ENCODE measurements at regions not wholly inside any gene's neighbourhood (a gene's known extent, or its start where the extent isn't known, plus 50 kb on each side); places are given as distances from the start of the nearest gene placed in this dataset.

- Mint-ChIP-seq H3K4me1 (no peaks in the 10 kb centered on the region), H3K27me3 (peaks cover 0 to 7% (median 0%) of the 10 kb centered on the region in 5 donors), H3K4me3 (no peak overlapping the region), H3K27ac (no peak overlapping the region), H3K9me3 (peaks cover 0 to 17% (median 0%) of the 10 kb centered on the region in 11 donors), H3K36me3 (no peaks in the 10 kb centered on the region)
- no peaks in the 10 kb centered on the region for H3K4me1 ChIP-seq (ENCODE audit: control insufficient read depth in 2 of 2, insufficient read depth in 2 of 2, low read length in 2 of 2)
- no peak for ATAC-seq
- H3K27me3 ChIP-seq (ENCODE audit: control insufficient read depth in 2 of 2, insufficient read depth in 2 of 2, low read length in 2 of 2) = no peaks in the 10 kb centered on the region
- no peaks in the 10 kb centered on the region for H3K36me3 ChIP-seq (ENCODE audit: control insufficient read depth in 2 of 3, insufficient read depth in 3 of 3, low read length in 3 of 3)
- POLR2A ChIA-PET = no interaction called here
- no peak overlapping the region for H3K27ac ChIP-seq (ENCODE audit: low read depth, low read length)
- DNase-seq = no peak
- no peaks in the 10 kb centered on the region for H3K9me3 ChIP-seq (ENCODE audit: control insufficient read depth in 2 of 3, low read length in 3 of 3)
- intact Hi-C loops (cut with micrococcal nuclease) = no loop called here
- CTCF ChIA-PET = no interaction called here
- no peak overlapping the region for H3K4me3 ChIP-seq (ENCODE audit: low read length)
Measured at GRCh38 chr9:118527261-118527660, 823.1 kb downstream of the TLR4 start.

DNA sequence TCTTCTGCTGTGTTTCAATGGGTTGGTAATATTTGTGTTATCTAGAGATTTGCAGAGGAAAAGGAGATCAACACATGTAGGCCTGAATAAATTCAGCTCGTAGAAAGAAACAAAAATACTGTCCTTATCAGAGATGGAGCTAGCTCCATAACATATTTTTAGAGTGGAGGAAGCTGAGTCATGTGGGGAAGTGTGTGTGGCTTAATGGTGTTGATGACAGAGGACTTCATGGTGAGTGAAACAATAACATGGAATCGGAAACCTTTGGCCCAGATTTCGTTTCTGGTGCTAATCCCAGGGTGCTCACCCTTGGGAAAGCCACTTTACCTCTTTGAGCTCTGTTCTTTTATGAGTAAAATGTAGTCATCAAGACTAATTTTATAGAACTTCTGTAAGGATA is 825.0 kb downstream of the TLR4 start:
- DNase-seq (no peak), ATAC-seq (no peak)
- H3K27ac ChIP-seq (ENCODE audit: low read depth, low read length) = no peak overlapping the region
- no peaks in the 10 kb centered on the region for H3K4me1 ChIP-seq (ENCODE audit: control insufficient read depth in 2 of 2, insufficient read depth in 2 of 2, low read length in 2 of 2)
- intact Hi-C loops (cut with micrococcal nuclease) = no loop called here
- no peak overlapping the region for H3K4me3 ChIP-seq (ENCODE audit: low read length)
- no peaks in the 10 kb centered on the region for H3K9me3 ChIP-seq (ENCODE audit: control insufficient read depth in 2 of 3, low read length in 3 of 3)
- Mint-ChIP-seq H3K27me3 (no peaks in the 10 kb centered on the region), H3K36me3 (peaks cover 0 to 2% (median 0%) of the 10 kb centered on the region in 5 donors), H3K4me1 (no peaks in the 10 kb centered on the region), H3K9me3 (peaks cover 0 to 10% (median 0%) of the 10 kb centered on the region in 11 donors), H3K27ac (no peak overlapping the region), H3K4me3 (no peak overlapping the region)
- ChIA-PET POLR2A (no interaction called here), CTCF (no interaction called here)
- H3K27me3 ChIP-seq (ENCODE audit: control insufficient read depth in 2 of 2, insufficient read depth in 2 of 2, low read length in 2 of 2) = no peaks in the 10 kb centered on the region
- H3K36me3 ChIP-seq (ENCODE audit: control insufficient read depth in 2 of 3, insufficient read depth in 3 of 3, low read length in 3 of 3) = no peaks in the 10 kb centered on the region

- peaks cover 0 to 11% (median 0%) of the 10 kb centered on the region in 11 donors for H3K9me3 Mint-ChIP-seq
- no peaks in the 10 kb centered on the region for H3K36me3 ChIP-seq (ENCODE audit: control insufficient read depth in 2 of 3, insufficient read depth in 3 of 3, low read length in 3 of 3)
- DNase-seq (no peak), ATAC-seq (no peak)
- ChIA-PET CTCF (no interaction called here), POLR2A (no interaction called here)
- H3K4me1 ChIP-seq (ENCODE audit: control insufficient read depth in 2 of 2, insufficient read depth in 2 of 2, low read length in 2 of 2) = no peaks in the 10 kb centered on the region
- no peak overlapping the region for H3K4me3 Mint-ChIP-seq
- H3K27me3 Mint-ChIP-seq = peaks cover 0 to 4% (median 0%) of the 10 kb centered on the region in 5 donors
- H3K27ac ChIP-seq (ENCODE audit: low read depth, low read length) = no peak overlapping the region
- no peaks in the 10 kb centered on the region for H3K27me3 ChIP-seq (ENCODE audit: control insufficient read depth in 2 of 2, insufficient read depth in 2 of 2, low read length in 2 of 2)
- peaks cover 0 to 4% (median 0%) of the 10 kb centered on the region in 5 donors for H3K36me3 Mint-ChIP-seq
- intact Hi-C loops (cut with micrococcal nuclease) = no loop called here
- no peak overlapping the region for H3K27ac Mint-ChIP-seq
- no peaks in the 10 kb centered on the region for H3K9me3 ChIP-seq (ENCODE audit: control insufficient read depth in 2 of 3, low read length in 3 of 3)
- H3K4me1 Mint-ChIP-seq = no peaks in the 10 kb centered on the region
- H3K4me3 ChIP-seq (ENCODE audit: low read length) = no peak overlapping the region
Measured at GRCh38 chr9:118529624-118530214, 825.5 kb downstream of the TLR4 start.

DNA sequence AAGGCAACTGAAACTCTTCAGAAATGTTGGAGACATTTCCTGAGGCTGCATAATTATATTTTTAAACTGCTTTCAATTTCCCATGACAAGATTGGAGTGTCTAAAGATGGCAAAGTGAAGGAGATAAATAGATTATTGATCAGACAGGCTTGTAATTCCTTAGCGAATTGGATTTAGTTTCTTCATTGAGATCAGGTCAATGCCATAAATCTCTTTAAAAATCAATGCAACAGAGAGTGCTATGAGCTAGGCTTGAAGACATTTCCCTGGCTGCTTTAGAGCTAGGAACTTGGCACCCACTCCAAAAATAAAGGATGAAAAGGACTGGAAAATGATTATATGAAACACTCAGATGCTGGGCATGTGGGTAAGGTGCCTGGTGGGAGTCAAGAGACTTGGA is 828.4 kb downstream of the TLR4 start:
- Histone ChIP-seq H3K27me3 (ENCODE audit: control insufficient read depth in 2 of 2, insufficient read depth in 2 of 2, low read length in 2 of 2) (no peaks in the 10 kb centered on the region), H3K36me3 (ENCODE audit: control insufficient read depth in 2 of 3, insufficient read depth in 3 of 3, low read length in 3 of 3) (no peaks in the 10 kb centered on the region), H3K27ac (ENCODE audit: low read depth, low read length) (no peak overlapping the region), H3K4me1 (ENCODE audit: control insufficient read depth in 2 of 2, insufficient read depth in 2 of 2, low read length in 2 of 2) (no peaks in the 10 kb centered on the region), H3K9me3 (ENCODE audit: control insufficient read depth in 2 of 3, low read length in 3 of 3) (no peaks in the 10 kb centered on the region), H3K4me3 (ENCODE audit: low read length) (no peak overlapping the region)
- Mint-ChIP-seq H3K4me1 (no peaks in the 10 kb centered on the region), H3K4me3 (no peak overlapping the region), H3K27ac (no peak overlapping the region), H3K27me3 (peaks cover 0 to 4% (median 0%) of the 10 kb centered on the region in 5 donors), H3K9me3 (peaks cover 0 to 21% (median 0%) of the 10 kb centered on the region in 11 donors), H3K36me3 (peaks cover 0 to 4% (median 0%) of the 10 kb centered on the region in 5 donors)
- POLR2A ChIA-PET = no interaction called here
- intact Hi-C loops (cut with micrococcal nuclease) = no loop called here
- no peak for DNase-seq
- ATAC-seq = no peak
- CTCF ChIA-PET = no interaction called here

DNA sequence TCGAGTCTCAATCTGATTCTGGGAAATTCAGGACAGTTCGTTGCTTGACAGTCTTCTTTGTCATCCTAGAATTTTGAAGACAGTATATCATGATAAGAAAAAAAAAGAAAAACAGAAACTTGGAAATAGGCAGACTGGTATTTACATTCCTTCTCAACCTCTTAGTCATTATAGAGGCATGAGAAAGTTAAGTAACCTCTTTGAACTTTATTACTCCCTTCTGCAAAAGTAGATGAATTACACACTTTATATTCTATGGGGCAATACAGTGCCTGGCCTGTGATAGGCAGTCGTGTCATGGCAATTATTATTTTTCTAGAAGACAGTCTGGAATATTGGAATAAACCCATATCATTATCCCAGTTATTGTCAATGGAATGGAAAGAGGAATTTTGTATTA is 828.9 kb downstream of the TLR4 start:
- no peak overlapping the region for H3K27ac Mint-ChIP-seq
- no peak for ATAC-seq
- no peak for DNase-seq
- H3K36me3 ChIP-seq (ENCODE audit: control insufficient read depth in 2 of 3, insufficient read depth in 3 of 3, low read length in 3 of 3) = no peaks in the 10 kb centered on the region
- H3K4me3 Mint-ChIP-seq = no peak overlapping the region
- no peaks in the 10 kb centered on the region for H3K4me1 Mint-ChIP-seq
- peaks cover 0 to 4% (median 0%) of the 10 kb centered on the region in 5 donors for H3K27me3 Mint-ChIP-seq
- no peaks in the 10 kb centered on the region for H3K4me1 ChIP-seq (ENCODE audit: control insufficient read depth in 2 of 2, insufficient read depth in 2 of 2, low read length in 2 of 2)
- no peak overlapping the region for H3K27ac ChIP-seq (ENCODE audit: low read depth, low read length)
- intact Hi-C loops (cut with micrococcal nuclease) = no loop called here
- H3K4me3 ChIP-seq (ENCODE audit: low read length) = no peak overlapping the region
- H3K9me3 Mint-ChIP-seq = peaks cover 0 to 21% (median 0%) of the 10 kb centered on the region in 11 donors
- ChIA-PET POLR2A (no interaction called here), CTCF (no interaction called here)
- no peaks in the 10 kb centered on the region for H3K27me3 ChIP-seq (ENCODE audit: control insufficient read depth in 2 of 2, insufficient read depth in 2 of 2, low read length in 2 of 2)
- H3K36me3 Mint-ChIP-seq = peaks cover 0 to 4% (median 0%) of the 10 kb centered on the region in 5 donors
- no peaks in the 10 kb centered on the region for H3K9me3 ChIP-seq (ENCODE audit: control insufficient read depth in 2 of 3, low read length in 3 of 3)

GRCh38 chr9:118533850-118534249 is 829.6 kb downstream of the TLR4 start:
- POLR2A ChIA-PET = no interaction called here
- peaks cover 0 to 4% (median 0%) of the 10 kb centered on the region in 5 donors for H3K36me3 Mint-ChIP-seq
- no peaks in the 10 kb centered on the region for H3K4me1 Mint-ChIP-seq
- Histone ChIP-seq H3K4me1 (ENCODE audit: control insufficient read depth in 2 of 2, insufficient read depth in 2 of 2, low read length in 2 of 2) (no peaks in the 10 kb centered on the region), H3K9me3 (ENCODE audit: control insufficient read depth in 2 of 3, low read length in 3 of 3) (no peaks in the 10 kb centered on the region), H3K27me3 (ENCODE audit: control insufficient read depth in 2 of 2, insufficient read depth in 2 of 2, low read length in 2 of 2) (no peaks in the 10 kb centered on the region), H3K36me3 (ENCODE audit: control insufficient read depth in 2 of 3, insufficient read depth in 3 of 3, low read length in 3 of 3) (no peaks in the 10 kb centered on the region), H3K27ac (ENCODE audit: low read depth, low read length) (no peak overlapping the region), H3K4me3 (ENCODE audit: low read length) (no peak overlapping the region)
- intact Hi-C loops (cut with micrococcal nuclease) = no loop called here
- H3K27ac Mint-ChIP-seq = no peak overlapping the region
- H3K27me3 Mint-ChIP-seq = peaks cover 0 to 4% (median 0%) of the 10 kb centered on the region in 5 donors
- no peak overlapping the region for H3K4me3 Mint-ChIP-seq
- no peak for ATAC-seq
- peaks cover 0 to 21% (median 0%) of the 10 kb centered on the region in 11 donors for H3K9me3 Mint-ChIP-seq
- no peak for DNase-seq
- CTCF ChIA-PET = no interaction called here

- intact Hi-C loops (cut with micrococcal nuclease) = no loop called here
- H3K4me1 Mint-ChIP-seq = no peaks in the 10 kb centered on the region
- ChIA-PET CTCF (no interaction called here), POLR2A (no interaction called here)
- Histone ChIP-seq H3K4me1 (ENCODE audit: control insufficient read depth in 2 of 2, insufficient read depth in 2 of 2, low read length in 2 of 2) (no peaks in the 10 kb centered on the region), H3K4me3 (ENCODE audit: low read length) (no peak overlapping the region), H3K36me3 (ENCODE audit: control insufficient read depth in 2 of 3, insufficient read depth in 3 of 3, low read length in 3 of 3) (no peaks in the 10 kb centered on the region), H3K27ac (ENCODE audit: low read depth, low read length) (no peak overlapping the region), H3K9me3 (ENCODE audit: control insufficient read depth in 2 of 3, low read length in 3 of 3) (no peaks in the 10 kb centered on the region), H3K27me3 (ENCODE audit: control insufficient read depth in 2 of 2, insufficient read depth in 2 of 2, low read length in 2 of 2) (no peaks in the 10 kb centered on the region)
- H3K4me3 Mint-ChIP-seq = no peak overlapping the region
- H3K27ac Mint-ChIP-seq = no peak overlapping the region
- no peak for ATAC-seq
- peaks cover 0 to 21% (median 0%) of the 10 kb centered on the region in 11 donors for H3K9me3 Mint-ChIP-seq
- DNase-seq = no peak
- H3K27me3 Mint-ChIP-seq = peaks cover 0 to 4% (median 0%) of the 10 kb centered on the region in 5 donors
- H3K36me3 Mint-ChIP-seq = peaks cover 0 to 4% (median 0%) of the 10 kb centered on the region in 5 donors
Measured at GRCh38 chr9:118536153-118536552, 832.0 kb downstream of the TLR4 start.

Data from naive thymus-derived CD4-positive, alpha-beta T cell (primary cell).